Hepatocyte (in vitro differentiated cells): ENCODE measurements at regions not wholly inside any gene's neighbourhood (a gene's known extent, or its start where the extent isn't known, plus 50 kb on each side); places are given as distances from the start of the nearest gene placed in this dataset.

Experiments used
- DNase-seq: peaks from one replicate; pipeline ENCODE4 v3.0.0-alpha.2; 2016; ENCODE audit warnings: low spot score
- H2AFZ ChIP-seq: fragments of 200-600 bp; sonication (generic); 2 replicates; pipeline ENCODE4 v1.6.0; 2016; ENCODE audit warnings: antibody characterized with exemption, mild to moderate bottlenecking
- H3K27ac ChIP-seq: fragments of 200-600 bp; sonication (generic); 2 replicates; pipeline ENCODE4 v1.5.1; 2016; ENCODE audit warnings: mild to moderate bottlenecking
- H3K27me3 ChIP-seq: fragments of 200-600 bp; sonication (generic); 2 replicates; pipeline ENCODE4 v1.6.1; 2016
- H3K36me3 ChIP-seq: fragments of 200-600 bp; sonication (generic); replicated peaks from 2 replicates; pipeline ENCODE4 v1.5.1; 2016; ENCODE audit warnings: low read depth; ENCODE audit not compliant: insufficient read depth
- H3K4me1 ChIP-seq: fragments of 200-600 bp; sonication (generic); 2 replicates; pipeline ENCODE4 v1.5.1; 2016; ENCODE audit warnings: mild to moderate bottlenecking, moderate library complexity; ENCODE audit not compliant: insufficient read depth
- H3K4me2 ChIP-seq: fragments of 200-600 bp; sonication (generic); 2 replicates; pipeline ENCODE4 v1.6.0; 2016
- H3K4me3 ChIP-seq: fragments of 200-600 bp; sonication (generic); 2 replicates; pipeline ENCODE4 v1.5.1; 2016; ENCODE audit warnings: mild to moderate bottlenecking
- H3K79me2 ChIP-seq: fragments of 200-600 bp; sonication (generic); 2 replicates; pipeline ENCODE4 v1.6.0; 2017; ENCODE audit warnings: mild to moderate bottlenecking
- H3K9me2 ChIP-seq: fragments of 200-600 bp; sonication (generic); replicated peaks from 2 replicates; pipeline ENCODE4 v1.6.0; 2017; ENCODE audit warnings: mild to moderate bottlenecking; ENCODE audit not compliant: insufficient read depth
- H3K9me3 ChIP-seq: fragments of 200-600 bp; sonication (generic); 2 replicates; pipeline ENCODE4 v1.5.1; 2016; ENCODE audit warnings: low read depth, mild to moderate bottlenecking
- H4K20me1 ChIP-seq: fragments of 200-600 bp; sonication (generic); 2 replicates; pipeline ENCODE4 v1.6.0; 2016; ENCODE audit warnings: mild to moderate bottlenecking; ENCODE audit not compliant: insufficient read depth, poor library complexity, severe bottlenecking
- CTCF ChIP-seq: fragments of 200-600 bp; sonication (generic); IDR thresholded peaks from 2 replicates; pipeline ENCODE4 v1.5.1; 2016; ENCODE audit warnings: antibody characterized with exemption, mild to moderate bottlenecking; ENCODE audit not compliant: poor library complexity
- EZH2 ChIP-seq: fragments of 200-600 bp; sonication (generic); IDR thresholded peaks from 2 replicates; pipeline ENCODE4 v1.6.1; 2016; ENCODE audit warnings: antibody characterized with exemption, mild to moderate bottlenecking, borderline replicate concordance
- EZH2phosphoT487 ChIP-seq: fragments of 200-600 bp; sonication (generic); IDR thresholded peaks from one replicate; pipeline ENCODE4 v1.6.1; 2018; ENCODE audit warnings: antibody characterized with exemption, mild to moderate bottlenecking, low read depth, moderate library complexity; ENCODE audit not compliant: unreplicated experiment, severe bottlenecking
- WGBS: methylation state at CpG from one replicate; pipeline ENCODE4 v1.1.6; 2016; ENCODE audit warnings: low lambda C conversion rate; ENCODE audit errors: missing lambda C conversion rate; 5-methylcytosine and 5-hydroxymethylcytosine counted together

- H3K4me1 ChIP-seq, result peaks cover 5% of the 10 kb centered on the region
- TF ChIP-seq CTCF, result no peak
- no peaks in the 10 kb centered on the region for H3K9me3 ChIP-seq
- no peaks in the 10 kb centered on the region for H3K9me2 ChIP-seq
- no peaks in the 10 kb centered on the region for H4K20me1 ChIP-seq
- no peaks in the 10 kb centered on the region for H3K27me3 ChIP-seq
- no peak overlapping the region for H3K27ac ChIP-seq
- no peak for DNase-seq
- H2AFZ ChIP-seq, result no peak overlapping the region
- no peaks in the 10 kb centered on the region for H3K79me2 ChIP-seq
- no peak overlapping the region for H3K4me3 ChIP-seq
- H3K36me3 ChIP-seq, result no peaks in the 10 kb centered on the region
- WGBS, result 95% methylated on average over 8 of the region's 8 CpGs
- H3K4me2 ChIP-seq, result no peak overlapping the region
Measured at GRCh38 chr3:74469713-74470112, 144.7 kb downstream of the CNTN3 start.

GRCh38 chr3:74469151-74469550 lies 145.3 kb downstream of the CNTN3 start:
- H3K4me2 ChIP-seq, result no peak overlapping the region

GRCh38 chr3:74465715-74466410 lies 148.6 kb downstream of the CNTN3 start:
- no peaks in the 10 kb centered on the region for H3K27me3 ChIP-seq
- H2AFZ ChIP-seq, result no peak overlapping the region

More at GRCh38 chr3:74469151-74469550, 145.3 kb downstream of the CNTN3 start:
- Histone ChIP-seq H3K27me3 (no peaks in the 10 kb centered on the region), H3K36me3 (no peaks in the 10 kb centered on the region), H3K4me3 (no peak overlapping the region), H4K20me1 (no peaks in the 10 kb centered on the region), H3K9me2 (no peaks in the 10 kb centered on the region), H3K27ac (no peak overlapping the region), H3K79me2 (no peaks in the 10 kb centered on the region), H3K9me3 (no peaks in the 10 kb centered on the region), H2AFZ (no peak overlapping the region), H3K4me1 (peaks cover 5% of the 10 kb centered on the region)
- TF ChIP-seq EZH2 (no peak), EZH2phosphoT487 (no peak)
- 94% methylated on average over 3 of the region's 3 CpGs for WGBS
- DNase-seq, result no peak

More at GRCh38 chr3:74465715-74466410, 148.6 kb downstream of the CNTN3 start:
- no peaks in the 10 kb centered on the region for H3K36me3 ChIP-seq
- no peak overlapping the region for H3K27ac ChIP-seq
- no peak for TF ChIP-seq CTCF
- TF ChIP-seq EZH2phosphoT487, result no peak
- TF ChIP-seq EZH2, result no peak
- no peak overlapping the region for H3K4me3 ChIP-seq
- no peaks in the 10 kb centered on the region for H4K20me1 ChIP-seq
- WGBS, result 54% methylated on average over 4 of the region's 4 CpGs
- no peak for DNase-seq
- no peaks in the 10 kb centered on the region for H3K79me2 ChIP-seq
- H3K4me1 ChIP-seq, result peaks cover 5% of the 10 kb centered on the region
- no peaks in the 10 kb centered on the region for H3K9me3 ChIP-seq
- H3K4me2 ChIP-seq, result no peak overlapping the region
- no peaks in the 10 kb centered on the region for H3K9me2 ChIP-seq
